Lower lobe of right lung (tissue), 2 donors: ENCODE measurements at regions not wholly inside any gene's neighbourhood (a gene's known extent, or its start where the extent isn't known, plus 50 kb on each side); places are given as distances from the start of the nearest gene placed in this dataset.

Experiments
- ATAC-seq, 2 donors: fragments of 200-7000 bp; cut with Tn5 transposase; one replicate each; pipeline ENCODE4 v1.9.1; 2020 to 2022; ENCODE audit warnings: mild to moderate bottlenecking in 2 of 2, moderate library complexity in 2 of 2
- DNase-seq: peaks from one replicate; pipeline ENCODE4 v3.0.0-alpha.2; 2020
- H3K27ac ChIP-seq: fragments of 200-600 bp; one replicate; pipeline ENCODE4 v1.8.0; 2022
- H3K27me3 ChIP-seq: fragments of 200-600 bp; one replicate; pipeline ENCODE4 v1.8.0; 2022; ENCODE audit warnings: low read depth
- H3K36me3 ChIP-seq: fragments of 200-600 bp; one replicate; pipeline ENCODE4 v1.8.0; 2022; ENCODE audit warnings: mild to moderate bottlenecking
- H3K4me1 ChIP-seq: fragments of 200-600 bp; one replicate; pipeline ENCODE4 v1.8.0; 2022
- H3K4me3 ChIP-seq: fragments of 200-600 bp; one replicate; pipeline ENCODE4 v1.8.0; 2022; ENCODE audit warnings: mild to moderate bottlenecking
- H3K9me3 ChIP-seq: fragments of 200-600 bp; one replicate; pipeline ENCODE4 v1.8.0; 2022
- intact Hi-C: fragments of 100-400 bp; cut with DNase I; formaldehyde crosslinking; loops from one replicate; pipeline ENCODE4 v1.11.0; 2022
- TF ChIP-seq, protein P1 (sequence below): fragments of 200-600 bp; IDR thresholded peaks from one replicate; pipeline ENCODE4 v1.8.0; 2022; ENCODE audit warnings: antibody characterized with exemption, mild to moderate bottlenecking
- donor health status: DM: no; HTN: yes; CAD: no; lungs with severe emphysema.

DNA sequence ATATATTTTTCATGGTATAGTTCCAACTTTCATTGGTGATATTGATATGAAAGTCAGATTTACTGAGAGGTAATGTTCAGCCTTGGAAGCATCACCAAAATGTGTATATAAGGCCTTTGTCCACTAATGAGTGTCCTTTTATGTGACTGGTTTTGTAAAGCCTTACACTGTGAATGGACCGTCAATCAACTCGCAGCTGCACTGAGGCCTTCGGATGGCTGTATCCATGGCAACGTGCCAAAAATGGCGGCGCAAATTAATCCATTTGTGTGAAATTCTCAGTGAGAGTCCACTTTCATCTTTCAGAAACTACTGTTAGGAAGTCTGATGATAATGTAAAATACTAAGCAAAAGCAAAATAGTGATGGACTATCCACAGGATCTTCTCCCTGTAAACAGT is 131.7 kb downstream of the SPCS3 start:
- ATAC-seq, result no peak
- H3K9me3 ChIP-seq, result no peaks in the 10 kb centered on the region

DNA sequence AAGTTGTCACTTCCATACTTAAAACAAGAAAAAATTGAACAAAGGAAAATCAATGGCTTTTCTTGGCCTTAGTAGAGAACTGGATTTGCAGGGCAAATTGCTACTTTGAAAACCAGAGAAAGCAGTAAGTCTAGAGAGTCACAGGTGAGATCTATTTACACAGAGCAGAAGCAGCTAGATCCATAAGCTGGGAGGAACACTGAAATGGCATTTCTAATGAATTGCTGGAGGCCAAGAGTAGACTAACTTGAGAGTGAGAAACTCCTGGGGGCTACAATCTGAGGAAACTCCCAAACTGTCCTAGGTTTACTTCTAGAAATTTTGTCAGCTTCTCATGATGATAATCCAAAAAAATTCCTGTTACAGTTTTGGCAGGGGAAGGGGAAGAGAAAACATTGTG is 133.3 kb downstream of the SPCS3 start:
- no peak for DNase-seq
- TF ChIP-seq, protein P1, sequence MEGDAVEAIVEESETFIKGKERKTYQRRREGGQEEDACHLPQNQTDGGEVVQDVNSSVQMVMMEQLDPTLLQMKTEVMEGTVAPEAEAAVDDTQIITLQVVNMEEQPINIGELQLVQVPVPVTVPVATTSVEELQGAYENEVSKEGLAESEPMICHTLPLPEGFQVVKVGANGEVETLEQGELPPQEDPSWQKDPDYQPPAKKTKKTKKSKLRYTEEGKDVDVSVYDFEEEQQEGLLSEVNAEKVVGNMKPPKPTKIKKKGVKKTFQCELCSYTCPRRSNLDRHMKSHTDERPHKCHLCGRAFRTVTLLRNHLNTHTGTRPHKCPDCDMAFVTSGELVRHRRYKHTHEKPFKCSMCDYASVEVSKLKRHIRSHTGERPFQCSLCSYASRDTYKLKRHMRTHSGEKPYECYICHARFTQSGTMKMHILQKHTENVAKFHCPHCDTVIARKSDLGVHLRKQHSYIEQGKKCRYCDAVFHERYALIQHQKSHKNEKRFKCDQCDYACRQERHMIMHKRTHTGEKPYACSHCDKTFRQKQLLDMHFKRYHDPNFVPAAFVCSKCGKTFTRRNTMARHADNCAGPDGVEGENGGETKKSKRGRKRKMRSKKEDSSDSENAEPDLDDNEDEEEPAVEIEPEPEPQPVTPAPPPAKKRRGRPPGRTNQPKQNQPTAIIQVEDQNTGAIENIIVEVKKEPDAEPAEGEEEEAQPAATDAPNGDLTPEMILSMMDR, result no peak
- no peaks in the 10 kb centered on the region for H3K27me3 ChIP-seq

More for the DNA sequence above, 131.7 kb downstream of the SPCS3 start:
- Histone ChIP-seq H3K36me3 (no peaks in the 10 kb centered on the region), H3K4me3 (no peak overlapping the region), H3K4me1 (no peaks in the 10 kb centered on the region), H3K27ac (no peak overlapping the region), H3K27me3 (no peaks in the 10 kb centered on the region)
- intact Hi-C loops, result no loop called here
- TF ChIP-seq, protein P1, result no peak
- DNase-seq, result no peak

DNA sequence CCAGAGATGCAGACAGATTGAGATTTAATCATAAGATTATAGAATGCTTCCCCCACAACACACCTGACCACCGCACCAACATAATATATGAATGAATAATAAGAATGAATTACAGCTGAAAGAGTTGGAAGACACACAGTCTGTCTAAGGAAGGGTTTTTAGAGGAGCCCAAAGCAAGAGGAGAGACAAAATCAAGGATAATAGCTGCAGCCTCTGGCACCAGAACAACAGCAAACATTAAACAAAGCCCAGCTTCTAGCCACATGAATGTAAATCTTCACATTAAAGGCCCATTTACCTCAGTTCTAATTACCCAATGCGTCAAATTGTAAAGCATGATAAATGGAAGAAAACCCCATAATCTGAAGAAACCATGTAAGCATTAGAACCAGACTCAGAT is 133.9 kb downstream of the SPCS3 start:
- H3K9me3 ChIP-seq, result no peaks in the 10 kb centered on the region
- no peaks in the 10 kb centered on the region for H3K4me1 ChIP-seq
- DNase-seq (no peak), ATAC-seq (no peak)
- no peaks in the 10 kb centered on the region for H3K36me3 ChIP-seq
- TF ChIP-seq, protein P1, result no peak
- no peak overlapping the region for H3K4me3 ChIP-seq
- no peaks in the 10 kb centered on the region for H3K27me3 ChIP-seq
- intact Hi-C loops, result no loop called here
- H3K27ac ChIP-seq, result no peak overlapping the region

More for the DNA sequence above, 133.3 kb downstream of the SPCS3 start:
- H3K4me3 ChIP-seq, result no peak overlapping the region
- H3K4me1 ChIP-seq, result no peaks in the 10 kb centered on the region
- H3K9me3 ChIP-seq, result no peaks in the 10 kb centered on the region
- ATAC-seq, result no peak
- no peaks in the 10 kb centered on the region for H3K36me3 ChIP-seq
- intact Hi-C loops, result no loop called here
- H3K27ac ChIP-seq, result no peak overlapping the region

DNA sequence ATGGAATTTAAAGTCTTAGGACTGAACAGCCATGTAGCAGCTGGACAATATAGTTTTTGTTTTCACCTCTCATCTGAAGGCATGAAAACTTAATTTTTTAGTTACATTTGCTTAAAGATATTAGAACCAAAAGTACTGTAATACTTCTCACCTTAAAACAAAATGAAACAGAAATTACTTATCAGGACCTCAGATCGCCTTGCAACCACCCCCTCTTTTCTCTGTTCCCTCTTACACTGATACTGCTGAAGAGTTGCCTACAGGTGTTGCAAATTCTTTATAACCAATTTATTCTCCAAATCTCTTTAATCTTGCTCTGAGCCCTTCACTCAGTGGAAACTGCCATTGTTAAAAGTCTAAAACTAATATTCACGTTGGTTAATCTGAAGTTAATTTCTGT is 145.0 kb downstream of the SPCS3 start:
- Histone ChIP-seq H3K36me3 (no peaks in the 10 kb centered on the region), H3K4me3 (no peak overlapping the region), H3K27ac (no peak overlapping the region), H3K27me3 (no peaks in the 10 kb centered on the region), H3K4me1 (no peaks in the 10 kb centered on the region), H3K9me3 (no peaks in the 10 kb centered on the region)
- ATAC-seq, result no peak
- intact Hi-C loops, result no loop called here
- DNase-seq, result no peak
- TF ChIP-seq, protein P1, result no peak

DNA sequence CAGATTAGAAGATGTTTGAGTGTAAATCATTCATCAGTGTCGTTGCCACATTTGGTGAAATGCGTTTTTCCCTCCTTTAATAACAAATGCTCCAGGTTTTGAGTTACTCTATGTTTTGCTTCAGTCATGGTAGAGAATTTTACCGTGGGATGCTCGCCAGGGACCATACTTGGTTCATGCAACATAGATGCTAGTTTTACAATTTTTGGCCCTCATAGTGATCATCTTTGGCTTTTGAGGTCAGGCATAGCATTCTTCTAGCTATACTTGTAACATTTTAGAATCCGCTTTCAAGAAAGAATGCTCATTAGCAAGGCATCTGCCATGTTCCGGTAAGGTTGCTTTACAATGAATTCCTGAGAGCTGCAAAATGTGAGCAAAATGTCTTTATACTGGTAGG is 147.2 kb downstream of the SPCS3 start:
- no peaks in the 10 kb centered on the region for H3K4me1 ChIP-seq
- no peak overlapping the region for H3K27ac ChIP-seq
- DNase-seq, result no peak
- H3K36me3 ChIP-seq, result no peaks in the 10 kb centered on the region
- H3K4me3 ChIP-seq, result no peak overlapping the region
- ATAC-seq, result no peak
- intact Hi-C loops, result no loop called here
- TF ChIP-seq, protein P1, result no peak
- H3K27me3 ChIP-seq, result no peaks in the 10 kb centered on the region
- no peaks in the 10 kb centered on the region for H3K9me3 ChIP-seq

DNA sequence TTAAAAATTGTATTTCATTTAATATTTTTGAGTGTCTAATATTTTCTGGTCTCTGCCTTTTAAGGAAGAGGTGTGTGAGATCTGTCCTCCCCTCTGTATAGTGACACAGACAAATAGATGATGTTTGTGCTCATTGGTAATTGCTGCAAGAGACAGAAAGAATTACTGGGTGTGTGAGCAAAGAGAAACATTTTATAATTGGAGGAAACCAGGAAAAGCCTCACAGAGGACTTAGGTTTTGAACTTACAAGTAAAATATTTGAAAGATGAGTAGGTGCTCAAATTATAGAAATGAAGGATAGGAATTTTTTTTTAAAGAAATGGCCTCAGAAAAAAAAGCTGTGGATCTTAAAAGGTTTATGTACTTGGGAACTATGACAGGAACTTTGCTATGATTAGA is 149.8 kb downstream of the SPCS3 start:
- no peak for ATAC-seq
- H3K4me3 ChIP-seq, result no peak overlapping the region
- H3K27ac ChIP-seq, result no peak overlapping the region
- DNase-seq, result no peak
- intact Hi-C loops, result no loop called here
- no peaks in the 10 kb centered on the region for H3K36me3 ChIP-seq
- no peaks in the 10 kb centered on the region for H3K27me3 ChIP-seq
- no peaks in the 10 kb centered on the region for H3K4me1 ChIP-seq
- H3K9me3 ChIP-seq, result no peaks in the 10 kb centered on the region
- TF ChIP-seq, protein P1, result no peak
